CD14-positive monocyte (primary cell): ENCODE measurements at regions not wholly inside any gene's neighbourhood (a gene's known extent, or its start where the extent isn't known, plus 50 kb on each side); places are given as distances from the start of the nearest gene placed in this dataset.
"Not testable (repeated sequence)": the region's sequence is repeated elsewhere in the genome, so short reads cannot be mapped to it uniquely, and the experiment has no call there.

ENCODE experiments used
- DNase-seq, 3 donors: peaks; one replicate each; pipeline ENCODE4 v3.0.0-alpha.2; 2011 to 2022
- H2AFZ ChIP-seq: 2 replicates; pipeline ENCODE4 v1.6.0; 2012; ENCODE audit warnings: mild to moderate bottlenecking, low read depth, low read length, inconsistent platforms; ENCODE audit not compliant: insufficient read depth, poor library complexity, severe bottlenecking
- H3K27ac ChIP-seq, 2 donors: 1 replicate in 1 of 2; 2 replicates in 1 of 2; pipeline ENCODE4 v1.5.1; 2012 to 2013; ENCODE audit warnings: low read length in 2 of 2, control low read depth in 1 of 2, inconsistent platforms in 1 of 2, low read depth in 1 of 2, mild to moderate bottlenecking in 1 of 2
- H3K27me3 ChIP-seq, 2 donors: one replicate each; pipeline versions ENCODE4 v1.6.0 to v1.6.1; 2011 to 2013; ENCODE audit warnings: low read length in 2 of 2; ENCODE audit not compliant: control insufficient read depth in 2 of 2, insufficient read depth in 2 of 2
- H3K36me3 ChIP-seq, 2 donors: replicated peaks in 1 of 2; 1 replicate in 1 of 2; 2 replicates in 1 of 2; pipeline versions ENCODE4 v1.5.1 to v1.6.1; 2012 to 2013; ENCODE audit warnings: low read length in 2 of 2, control low read depth in 1 of 2, inconsistent platforms in 1 of 2, mild to moderate bottlenecking in 1 of 2; ENCODE audit not compliant: insufficient read depth in 2 of 2, control insufficient read depth in 1 of 2
- H3K4me1 ChIP-seq, 2 donors: 1 replicate in 1 of 2; 2 replicates in 1 of 2; pipeline versions ENCODE4 v1.5.1 to v1.6.1; 2012 to 2013; ENCODE audit warnings: low read length in 2 of 2, control low read depth in 1 of 2, inconsistent platforms in 1 of 2, mild to moderate bottlenecking in 1 of 2, moderate library complexity in 1 of 2; ENCODE audit not compliant: insufficient read depth in 2 of 2, control insufficient read depth in 1 of 2
- H3K4me2 ChIP-seq: replicated peaks from 2 replicates; pipeline ENCODE3; 2012; ENCODE audit warnings: low read length, moderate library complexity, mild to moderate bottlenecking; ENCODE audit not compliant: poor library complexity, severe bottlenecking; ENCODE audit errors: extremely low read depth
- H3K4me3 ChIP-seq, 3 experiments: fragments of 200-600 bp in 1 of 3; sonication (generic) in 1 of 3; replicated peaks in 1 of 3; 1 replicate in 2 of 3; 2 replicates in 1 of 3; pipeline ENCODE4 v1.5.1; 2011 to 2013; ENCODE audit warnings: low read length in 3 of 3, mild to moderate bottlenecking in 3 of 3, control low read depth in 2 of 3, low read depth in 2 of 3, inconsistent platforms in 1 of 3, moderate library complexity in 1 of 3
- H3K79me2 ChIP-seq: 2 replicates; pipeline ENCODE4 v1.6.0; 2012; ENCODE audit warnings: mild to moderate bottlenecking, control low read depth, inconsistent platforms, low read length, moderate library complexity; ENCODE audit not compliant: insufficient read depth
- H3K9ac ChIP-seq: 2 replicates; pipeline ENCODE4 v1.6.0; 2017; ENCODE audit warnings: low read length, mild to moderate bottlenecking; ENCODE audit not compliant: insufficient read depth, poor library complexity, severe bottlenecking
- H3K9me3 ChIP-seq, 2 donors: replicated peaks in 1 of 2; 1 replicate in 1 of 2; 2 replicates in 1 of 2; pipeline versions ENCODE4 v1.5.1 to v1.6.1; 2012 to 2013; ENCODE audit warnings: low read length in 2 of 2, control low read depth in 1 of 2; ENCODE audit not compliant: control insufficient read depth in 1 of 2, insufficient read depth in 1 of 2
- H4K20me1 ChIP-seq: 2 replicates; pipeline ENCODE4 v1.6.0; 2012; ENCODE audit warnings: mild to moderate bottlenecking, low read length, control low read depth, moderate library complexity; ENCODE audit not compliant: insufficient read depth
- H3K27ac Mint-ChIP-seq, 7 donors: one replicate each; pipeline ENCODE4 v1.8.0; 2020; ENCODE audit warnings: mild to moderate bottlenecking in 7 of 7, mixed read lengths in 7 of 7, moderate library complexity in 6 of 7, inconsistent platforms in 2 of 7
- H3K27me3 Mint-ChIP-seq, 3 donors: one replicate each; pipeline ENCODE4 v1.8.0; 2021 to 2022; ENCODE audit warnings: low read depth in 3 of 3, mild to moderate bottlenecking in 3 of 3, mixed read lengths in 3 of 3, moderate library complexity in 3 of 3, inconsistent platforms in 1 of 3
- H3K36me3 Mint-ChIP-seq, 2 donors: one replicate each; pipeline ENCODE4 v1.8.0; 2020; ENCODE audit warnings: mixed read lengths in 2 of 2, inconsistent platforms in 1 of 2, mild to moderate bottlenecking in 1 of 2
- H3K4me1 Mint-ChIP-seq: one replicate; pipeline ENCODE4 v1.8.0; 2020; ENCODE audit warnings: mild to moderate bottlenecking, mixed read lengths
- H3K4me3 Mint-ChIP-seq, 2 donors: one replicate each; pipeline ENCODE4 v1.8.0; 2020; ENCODE audit warnings: mild to moderate bottlenecking in 2 of 2, mixed read lengths in 2 of 2, moderate library complexity in 1 of 2
- H3K9me3 Mint-ChIP-seq, 7 donors: one replicate each; pipeline ENCODE4 v1.8.0; 2020 to 2022; ENCODE audit warnings: mixed read lengths in 7 of 7, mild to moderate bottlenecking in 6 of 7, moderate library complexity in 6 of 7, inconsistent platforms in 2 of 7
- WGBS: methylation state at CpG from one replicate; pipeline ENCODE4 v1.1.5; 2013; ENCODE audit warnings: missing lambda C conversion rate; ENCODE audit not compliant: insufficient coverage; 5-methylcytosine and 5-hydroxymethylcytosine counted together
- intact Hi-C, 2 donors: fragments of 100-400 bp; cut with micrococcal nuclease; formaldehyde crosslinking; loops; one replicate each; pipeline versions ENCODE4 v1.15.0 to v1.15.1; 2023
- TF ChIP-seq, protein P1 (sequence below): fragments of 200-600 bp; IDR thresholded peaks from one replicate; pipeline ENCODE4 v1.8.0; 2022; ENCODE audit warnings: antibody characterized with exemption, mild to moderate bottlenecking

DNA sequence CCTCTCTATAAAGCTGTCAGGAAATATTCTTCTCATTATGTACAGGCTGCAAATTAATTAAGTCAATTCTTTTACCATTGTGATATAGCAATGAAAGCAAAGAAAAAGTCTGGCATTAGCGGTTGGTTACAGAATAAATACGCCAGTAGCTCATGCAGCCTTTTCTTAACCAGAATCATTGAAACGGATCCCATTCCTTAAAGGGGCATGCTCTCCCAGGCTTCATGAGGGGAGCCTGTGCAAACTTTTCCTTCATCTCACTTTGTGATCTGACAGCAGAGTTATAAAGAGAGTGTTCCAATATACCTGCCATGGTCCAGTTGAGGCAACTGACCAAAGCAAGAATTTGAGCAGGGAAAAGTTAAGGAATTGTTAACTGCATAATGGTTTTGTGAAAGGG is 337.7 kb downstream of the EMP1 start:
- H3K4me3 Mint-ChIP-seq: no peak overlapping the region

DNA sequence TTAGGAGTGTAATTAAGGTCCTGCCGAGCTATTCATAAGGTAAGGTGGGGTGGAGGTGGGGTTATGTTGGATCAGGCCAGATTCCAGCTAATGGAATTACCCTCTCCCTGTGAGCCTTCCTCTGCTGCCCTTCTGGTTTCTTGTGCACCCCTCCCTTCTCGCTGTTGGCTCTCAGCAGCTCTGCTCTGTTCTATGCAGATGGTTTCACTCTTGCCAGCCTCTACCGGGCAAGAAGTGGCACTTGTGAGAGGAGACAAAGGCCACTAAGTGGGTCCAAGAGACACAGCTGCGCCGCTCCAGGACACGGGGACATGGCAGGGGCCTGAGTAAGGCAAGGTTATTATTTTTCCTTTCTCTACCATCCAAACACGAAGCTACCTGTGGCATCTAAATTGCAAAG is 334.4 kb downstream of the EMP1 start:
- Histone ChIP-seq H2AFZ (no peak overlapping the region), H4K20me1 (no peaks in the 10 kb centered on the region), H3K27me3 (no peaks in the 10 kb centered on the region), H3K4me2 (no peak overlapping the region), H3K36me3 (no peaks in the 10 kb centered on the region), H3K4me1 (no peaks in the 10 kb centered on the region), H3K9me3 (no peaks in the 10 kb centered on the region), H3K4me3 (no peak overlapping the region), H3K79me2 (no peaks in the 10 kb centered on the region), H3K27ac (no peak overlapping the region), H3K9ac (no peak overlapping the region)
- no peak overlapping the region for H3K4me3 Mint-ChIP-seq
- no peak overlapping the region for H3K27ac Mint-ChIP-seq
- no peak for DNase-seq
- TF ChIP-seq, protein P1, sequence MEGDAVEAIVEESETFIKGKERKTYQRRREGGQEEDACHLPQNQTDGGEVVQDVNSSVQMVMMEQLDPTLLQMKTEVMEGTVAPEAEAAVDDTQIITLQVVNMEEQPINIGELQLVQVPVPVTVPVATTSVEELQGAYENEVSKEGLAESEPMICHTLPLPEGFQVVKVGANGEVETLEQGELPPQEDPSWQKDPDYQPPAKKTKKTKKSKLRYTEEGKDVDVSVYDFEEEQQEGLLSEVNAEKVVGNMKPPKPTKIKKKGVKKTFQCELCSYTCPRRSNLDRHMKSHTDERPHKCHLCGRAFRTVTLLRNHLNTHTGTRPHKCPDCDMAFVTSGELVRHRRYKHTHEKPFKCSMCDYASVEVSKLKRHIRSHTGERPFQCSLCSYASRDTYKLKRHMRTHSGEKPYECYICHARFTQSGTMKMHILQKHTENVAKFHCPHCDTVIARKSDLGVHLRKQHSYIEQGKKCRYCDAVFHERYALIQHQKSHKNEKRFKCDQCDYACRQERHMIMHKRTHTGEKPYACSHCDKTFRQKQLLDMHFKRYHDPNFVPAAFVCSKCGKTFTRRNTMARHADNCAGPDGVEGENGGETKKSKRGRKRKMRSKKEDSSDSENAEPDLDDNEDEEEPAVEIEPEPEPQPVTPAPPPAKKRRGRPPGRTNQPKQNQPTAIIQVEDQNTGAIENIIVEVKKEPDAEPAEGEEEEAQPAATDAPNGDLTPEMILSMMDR: no peak
- no peaks in the 10 kb centered on the region for H3K4me1 Mint-ChIP-seq
- intact Hi-C loops: no loop called here
- 86% methylated on average over 1 of the region's 7 CpGs for WGBS
- H3K36me3 Mint-ChIP-seq: no peaks in the 10 kb centered on the region
- H3K27me3 Mint-ChIP-seq: peaks cover 1 to 2% (median 1%) of the 10 kb centered on the region in 3 donors
- peaks cover 0 to 6% (median 0%) of the 10 kb centered on the region in 7 donors for H3K9me3 Mint-ChIP-seq

More for the DNA sequence above, 337.7 kb downstream of the EMP1 start:
- Mint-ChIP-seq H3K9me3 (peaks cover 0 to 4% (median 0%) of the 10 kb centered on the region in 7 donors), H3K4me1 (no peaks in the 10 kb centered on the region), H3K27me3 (peaks cover 1 to 3% (median 2%) of the 10 kb centered on the region in 3 donors), H3K27ac (no peak overlapping the region), H3K36me3 (no peaks in the 10 kb centered on the region)
- H3K4me3 ChIP-seq: no peak overlapping the region
- no peaks in the 10 kb centered on the region for H4K20me1 ChIP-seq
- TF ChIP-seq, protein P1: no peak
- no peak overlapping the region for H2AFZ ChIP-seq
- no peak overlapping the region for H3K4me2 ChIP-seq
- H3K36me3 ChIP-seq: no peaks in the 10 kb centered on the region
- H3K79me2 ChIP-seq: no peaks in the 10 kb centered on the region
- no peak for DNase-seq
- no peaks in the 10 kb centered on the region for H3K27me3 ChIP-seq
- no peak overlapping the region for H3K9ac ChIP-seq
- H3K9me3 ChIP-seq: no peaks in the 10 kb centered on the region
- H3K27ac ChIP-seq: no peak overlapping the region
- WGBS: 86% methylated on average over 2 of the region's 3 CpGs
- no peaks in the 10 kb centered on the region for H3K4me1 ChIP-seq
- intact Hi-C loops: no loop called here

DNA sequence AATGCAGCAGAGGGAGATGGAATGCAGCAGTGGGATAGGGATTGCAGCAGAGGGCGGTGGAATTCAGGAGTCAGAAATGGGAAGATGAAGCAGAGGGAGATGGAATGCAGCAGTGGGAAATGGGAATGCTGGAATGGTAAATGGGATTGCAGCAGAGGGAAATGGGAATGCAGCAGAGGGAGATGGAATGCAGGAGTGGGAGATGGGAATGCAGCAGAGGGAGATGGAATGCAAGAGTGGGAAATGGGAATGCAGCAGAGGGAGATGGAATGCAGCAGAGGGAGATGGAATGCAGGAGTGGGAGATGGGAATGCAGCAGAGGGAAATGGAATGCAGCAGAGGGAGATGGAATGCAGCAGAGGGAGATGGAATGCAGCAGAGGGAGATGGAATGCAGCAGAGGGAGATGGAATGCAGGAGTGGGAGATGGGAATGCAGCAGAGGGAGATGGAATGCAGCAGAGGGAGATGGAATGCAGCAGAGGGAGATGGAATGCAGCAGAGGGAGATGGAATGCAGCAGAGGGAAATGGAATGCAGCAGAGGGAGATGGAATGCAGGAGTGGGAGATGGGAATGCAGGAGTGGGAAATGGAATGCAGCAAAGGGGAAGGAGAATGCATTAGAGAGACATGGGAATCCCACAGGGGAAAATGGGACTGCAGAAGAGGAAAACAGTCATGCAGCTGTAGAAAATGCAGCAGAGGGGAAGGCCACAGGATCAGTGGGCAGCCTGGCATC is 329.8 kb downstream of the EMP1 start:
- H3K4me1 Mint-ChIP-seq, H3K79me2 ChIP-seq, DNase-seq, H3K27ac Mint-ChIP-seq, H3K4me2 ChIP-seq, H3K4me3 Mint-ChIP-seq, H4K20me1 ChIP-seq, H3K4me3 ChIP-seq, H2AFZ ChIP-seq, H3K27ac ChIP-seq, H3K36me3 Mint-ChIP-seq, H3K4me1 ChIP-seq, H3K9me3 ChIP-seq, H3K9ac ChIP-seq, H3K27me3 Mint-ChIP-seq, H3K27me3 ChIP-seq, H3K36me3 ChIP-seq, intact Hi-C loops, H3K9me3 Mint-ChIP-seq: not testable (repeated sequence)
- WGBS: 93% methylated on average over 1 of the region's 1 CpG
